Thymus (tissue), 11 donors: ENCODE measurements at regions not wholly inside any gene's neighbourhood (a gene's known extent, or its start where the extent isn't known, plus 50 kb on each side); places are given as distances from the start of the nearest gene placed in this dataset.

Source experiments
- DNase-seq, 9 donors: peaks; one replicate each; pipeline ENCODE4 v3.0.0-alpha.2; 2013; ENCODE audit warnings: low spot score in 9 of 9, low read depth in 6 of 9, missing footprints in 1 of 9
- H3K27ac ChIP-seq, 2 donors: one replicate each; pipeline ENCODE4 v1.5.1; 2013; ENCODE audit warnings: control low read depth in 1 of 2, low read depth in 1 of 2, low read length in 1 of 2, mild to moderate bottlenecking in 1 of 2, moderate library complexity in 1 of 2
- H3K27me3 ChIP-seq, 2 donors: one replicate each; pipeline ENCODE4 v1.5.1; 2013; ENCODE audit warnings: low read length in 1 of 2; ENCODE audit not compliant: control insufficient read depth in 2 of 2, insufficient read depth in 1 of 2
- H3K36me3 ChIP-seq, 2 donors: one replicate each; pipeline ENCODE4 v1.5.1; 2013; ENCODE audit warnings: low read length in 1 of 2, mild to moderate bottlenecking in 1 of 2, moderate library complexity in 1 of 2; ENCODE audit not compliant: control insufficient read depth in 2 of 2, insufficient read depth in 2 of 2
- H3K4me1 ChIP-seq, 2 donors: one replicate each; pipeline ENCODE4 v1.5.1; 2013; ENCODE audit warnings: low read length in 2 of 2; ENCODE audit not compliant: control insufficient read depth in 2 of 2, insufficient read depth in 2 of 2
- H3K4me3 ChIP-seq, 2 donors: one replicate each; pipeline ENCODE4 v1.5.1; 2013; ENCODE audit warnings: low read length in 2 of 2, control low read depth in 1 of 2, mild to moderate bottlenecking in 1 of 2
- H3K9me3 ChIP-seq, 2 donors: one replicate each; pipeline ENCODE4 v1.5.1; 2013; ENCODE audit warnings: low read length in 1 of 2, mild to moderate bottlenecking in 1 of 2; ENCODE audit not compliant: control insufficient read depth in 2 of 2, insufficient read depth in 1 of 2
- WGBS: extraction: QIAGEN DNeasy Blood & Tissue Kit; methylation state at CpG from one replicate; pipeline ENCODE4 v1.1.7; 2013; 5-methylcytosine and 5-hydroxymethylcytosine counted together
- donor health status: healthy.

DNA sequence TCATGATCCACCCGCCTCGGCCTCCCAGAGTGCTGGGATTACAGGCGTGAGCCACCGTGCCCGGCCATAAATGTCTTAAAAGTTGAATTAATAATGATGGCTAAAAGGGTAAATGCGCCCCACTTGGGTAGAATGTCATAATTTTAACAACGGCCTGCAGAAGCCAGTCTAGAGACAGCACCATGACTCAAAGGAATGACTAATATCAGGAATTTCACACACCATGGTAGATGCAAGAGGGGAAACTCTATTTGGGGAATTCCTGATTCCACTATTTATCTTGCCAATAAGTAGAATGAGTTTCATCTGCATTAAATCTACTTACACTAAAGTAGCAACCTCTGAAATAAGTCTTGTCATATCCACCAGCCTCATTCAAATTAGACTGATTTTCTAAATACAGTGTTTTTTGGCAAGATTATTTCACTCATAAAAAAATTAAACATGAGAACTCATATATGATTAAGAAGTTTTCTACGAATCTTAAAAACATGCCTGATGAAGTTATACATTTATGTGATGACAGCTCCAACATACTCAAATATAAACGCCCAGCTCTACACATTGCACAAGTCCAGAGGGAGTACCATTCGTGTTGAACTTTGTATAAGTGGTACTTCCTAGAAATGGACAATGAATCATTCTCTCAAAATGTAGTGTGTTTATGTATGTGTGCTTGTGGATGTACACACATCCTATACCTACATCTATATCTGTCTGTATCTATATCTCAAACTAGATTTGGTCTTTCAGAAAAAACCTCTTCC is 309.7 kb downstream of the IRS1 start:
- Histone ChIP-seq H3K27ac (no peak overlapping the region), H3K4me3 (no peak overlapping the region), H3K27me3 (no peaks in the 10 kb centered on the region), H3K4me1 (no peaks in the 10 kb centered on the region), H3K36me3 (no peaks in the 10 kb centered on the region), H3K9me3 (no peaks in the 10 kb centered on the region)
- WGBS = 95% methylated on average over 10 of the region's 10 CpGs
- DNase-seq = no peak

DNA sequence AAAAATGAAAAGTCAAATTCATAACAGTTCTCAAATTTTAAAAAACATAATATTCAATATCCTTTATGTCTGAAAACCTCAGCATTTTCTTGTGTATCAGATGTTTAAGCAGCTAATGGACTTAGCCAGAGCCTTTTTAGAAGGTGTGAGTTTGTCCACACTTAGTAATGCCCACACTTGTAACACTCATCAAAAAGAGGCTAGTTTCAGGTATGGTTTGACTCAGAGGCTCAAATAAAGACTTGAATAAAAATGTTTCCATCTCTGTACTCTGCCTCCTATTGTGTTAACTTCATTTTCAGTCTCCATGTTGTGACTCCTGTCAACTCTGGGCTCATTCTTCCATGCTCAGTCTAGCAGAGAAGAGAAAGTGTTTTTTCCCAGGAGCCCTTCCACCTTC is 311.6 kb downstream of the IRS1 start:
- H3K4me1 ChIP-seq = no peaks in the 10 kb centered on the region
- DNase-seq = no peak
- H3K27ac ChIP-seq = no peak overlapping the region
- H3K9me3 ChIP-seq = no peaks in the 10 kb centered on the region
- no peak overlapping the region for H3K4me3 ChIP-seq
- H3K36me3 ChIP-seq = no peaks in the 10 kb centered on the region
- H3K27me3 ChIP-seq = no peaks in the 10 kb centered on the region

DNA sequence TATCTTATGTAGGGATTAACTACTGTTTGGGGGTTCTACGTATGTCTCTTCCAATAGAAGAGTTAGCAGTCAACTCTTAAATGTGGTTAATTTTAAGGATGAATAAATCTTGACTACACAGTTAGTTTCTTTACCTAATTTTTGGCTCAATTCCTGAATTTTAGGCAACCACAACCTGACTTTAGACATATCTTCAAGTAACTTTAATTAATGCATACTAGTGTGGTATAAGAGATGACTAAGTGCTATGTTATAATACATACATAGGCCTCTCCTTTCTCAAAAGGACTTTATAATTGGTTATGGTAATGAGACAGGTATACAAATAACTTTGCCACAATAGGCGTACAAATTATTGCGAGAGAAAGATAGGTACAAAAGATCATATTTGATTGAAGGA is 312.0 kb downstream of the IRS1 start:
- H3K4me1 ChIP-seq = no peaks in the 10 kb centered on the region
- DNase-seq = no peak
- 96% methylated on average over 3 of the region's 3 CpGs for WGBS
- no peaks in the 10 kb centered on the region for H3K9me3 ChIP-seq
- no peaks in the 10 kb centered on the region for H3K27me3 ChIP-seq
- H3K27ac ChIP-seq = no peak overlapping the region
- H3K4me3 ChIP-seq = no peak overlapping the region
- H3K36me3 ChIP-seq = no peaks in the 10 kb centered on the region

DNA sequence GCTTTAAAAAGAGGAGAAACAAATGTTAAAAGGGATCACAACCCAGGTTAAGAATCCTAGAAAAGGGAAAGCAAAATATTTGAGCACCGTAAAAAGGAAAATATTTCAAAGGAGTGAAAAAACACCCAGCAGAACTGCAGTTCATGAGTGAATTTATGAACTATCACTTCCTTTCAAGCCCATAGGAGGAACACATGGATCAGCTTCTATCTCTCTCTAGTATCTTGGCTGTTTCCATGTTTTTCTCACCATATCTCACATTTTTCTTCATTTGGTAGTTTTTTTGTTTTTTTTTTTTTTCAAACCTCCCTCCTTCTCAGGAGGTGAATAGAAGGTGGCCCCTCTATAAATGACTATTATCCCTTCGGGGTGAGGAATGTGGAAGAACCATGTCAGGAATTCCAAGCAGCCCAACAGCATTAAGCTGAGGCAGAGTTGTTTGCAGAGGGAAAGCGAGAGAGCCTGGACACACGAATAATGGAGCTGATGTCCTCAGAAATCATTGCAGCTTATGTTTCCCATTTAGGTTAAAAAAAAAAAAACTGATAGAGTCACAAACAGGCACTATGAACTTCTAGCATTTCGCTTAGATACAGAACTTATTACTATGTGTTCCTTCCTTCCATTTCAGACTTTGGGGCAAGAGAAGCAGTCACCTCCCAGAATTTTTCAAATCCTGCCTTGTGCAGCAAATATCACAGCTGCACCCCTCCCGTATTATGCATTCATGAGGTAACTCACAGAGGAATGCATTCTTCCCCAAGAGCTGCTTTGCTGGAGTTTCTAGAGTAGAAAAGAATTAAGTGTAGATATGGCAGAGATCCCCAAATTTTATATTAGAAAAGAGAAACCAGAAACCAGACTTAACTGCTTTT is 315.6 kb downstream of the IRS1 start:
- no peak for DNase-seq
- WGBS = 54% methylated on average over 6 of the region's 6 CpGs

DNA sequence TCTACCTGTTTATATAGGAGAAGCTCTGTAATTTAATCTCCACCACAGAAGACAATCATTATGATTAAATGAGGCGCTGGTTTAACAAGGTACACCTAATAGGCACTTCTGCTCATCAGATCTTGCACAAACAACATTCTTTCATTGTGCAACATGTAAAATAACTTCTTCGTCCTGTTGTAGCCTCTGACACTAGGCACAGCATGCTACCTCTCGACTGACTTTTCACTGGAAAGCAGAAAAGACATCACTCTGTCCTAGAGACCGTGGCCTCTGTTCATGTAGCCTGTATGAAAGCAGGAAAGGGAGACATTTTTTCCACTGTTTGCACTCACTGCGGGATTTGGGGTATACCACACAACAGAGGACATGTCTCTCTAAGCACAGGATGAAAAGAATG is 316.5 kb downstream of the IRS1 start:
- Histone ChIP-seq H3K4me3 (no peak overlapping the region), H3K4me1 (no peaks in the 10 kb centered on the region), H3K36me3 (no peaks in the 10 kb centered on the region), H3K9me3 (no peaks in the 10 kb centered on the region), H3K27ac (no peak overlapping the region), H3K27me3 (no peaks in the 10 kb centered on the region)
- WGBS = 73% methylated on average over 5 of the region's 5 CpGs
- DNase-seq = no peak

More for the DNA sequence above, 315.6 kb downstream of the IRS1 start:
- H3K27me3 ChIP-seq = no peaks in the 10 kb centered on the region
- no peak overlapping the region for H3K4me3 ChIP-seq
- H3K4me1 ChIP-seq = no peaks in the 10 kb centered on the region
- H3K36me3 ChIP-seq = no peaks in the 10 kb centered on the region
- no peaks in the 10 kb centered on the region for H3K9me3 ChIP-seq
- no peak overlapping the region for H3K27ac ChIP-seq

DNA sequence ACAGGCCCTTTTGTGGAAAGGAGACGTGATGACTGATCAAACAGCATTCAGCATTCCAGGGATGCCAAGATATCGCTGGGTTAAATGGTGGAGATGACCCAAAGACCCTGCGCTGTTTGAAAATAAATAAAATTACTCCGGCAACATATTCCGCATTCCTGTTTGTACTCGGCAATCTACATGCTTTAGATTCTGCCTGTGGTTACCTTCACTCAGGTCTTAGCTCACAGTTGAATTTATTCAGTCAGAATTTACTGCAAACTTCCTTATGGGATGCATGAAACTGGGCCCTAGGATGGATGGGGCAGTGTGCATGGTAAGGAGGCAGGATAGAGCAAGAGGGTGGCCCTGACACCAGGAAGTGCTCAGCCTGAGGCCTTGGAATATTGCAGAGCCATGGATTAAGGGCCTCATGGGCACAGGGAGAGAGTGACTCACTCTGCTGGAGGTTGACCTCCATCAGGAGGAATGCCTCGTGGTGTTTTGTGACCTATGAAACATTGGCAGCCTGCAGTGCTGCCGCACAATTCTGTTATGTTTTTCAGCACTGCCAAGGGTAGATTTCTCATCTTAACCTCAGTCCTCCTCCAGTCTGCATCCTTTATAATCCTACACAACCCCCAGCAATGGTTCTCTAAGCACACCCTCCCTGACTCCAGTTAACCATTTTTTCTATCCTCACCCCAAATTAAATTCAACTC is 321.4 kb downstream of the IRS1 start:
- Histone ChIP-seq H3K9me3 (no peaks in the 10 kb centered on the region), H3K27ac (no peak overlapping the region), H3K4me1 (no peaks in the 10 kb centered on the region), H3K27me3 (no peaks in the 10 kb centered on the region), H3K4me3 (no peak overlapping the region), H3K36me3 (no peaks in the 10 kb centered on the region)
- no peak for DNase-seq
- WGBS = 84% methylated on average over 8 of the region's 8 CpGs

DNA sequence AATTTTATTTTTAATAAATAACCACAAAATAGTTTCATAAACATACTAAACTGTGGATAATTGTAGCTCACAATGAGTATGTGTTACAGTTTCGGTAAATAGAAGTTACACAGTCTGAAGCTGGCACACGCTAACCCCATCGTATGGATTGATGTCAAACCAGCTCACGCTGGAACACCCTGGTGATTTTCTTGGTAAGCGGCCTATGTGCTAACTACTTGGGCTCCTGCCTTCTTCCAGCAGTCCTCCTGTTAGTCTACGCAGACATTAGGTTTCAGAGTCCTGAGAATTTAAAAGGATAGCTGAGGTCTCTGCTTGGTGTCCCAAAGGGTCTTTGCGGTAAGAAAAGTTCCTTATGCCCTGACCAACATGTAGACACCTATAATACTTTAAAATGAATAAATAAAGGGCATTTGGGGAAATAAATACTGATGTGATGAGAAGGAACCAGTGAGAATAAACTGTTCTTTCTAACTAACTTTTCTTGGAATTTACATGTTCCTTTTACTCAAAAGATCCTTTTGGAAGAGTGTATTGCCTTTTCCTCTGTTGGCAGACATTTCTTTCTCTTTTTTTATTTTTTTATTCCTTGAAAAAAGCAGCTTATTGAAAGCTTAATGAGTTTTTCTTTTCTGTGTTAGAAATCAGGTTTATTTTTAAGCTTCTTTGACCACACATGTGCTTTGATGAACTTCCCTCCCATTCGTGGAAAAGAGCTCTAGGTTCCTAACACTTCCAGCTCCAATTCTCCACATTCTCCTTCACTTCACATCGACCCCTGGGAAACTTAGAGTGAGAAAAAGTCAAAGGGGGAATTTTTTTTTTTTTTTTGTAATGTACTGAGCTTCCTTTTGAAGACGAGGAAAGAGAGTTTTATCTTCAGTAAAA is 322.2 kb downstream of the IRS1 start:
- H3K9me3 ChIP-seq = no peaks in the 10 kb centered on the region
- no peak overlapping the region for H3K4me3 ChIP-seq
- DNase-seq = no peak
- no peak overlapping the region for H3K27ac ChIP-seq
- no peaks in the 10 kb centered on the region for H3K27me3 ChIP-seq
- WGBS = 84% methylated on average over 10 of the region's 10 CpGs
- H3K36me3 ChIP-seq = no peaks in the 10 kb centered on the region
- no peaks in the 10 kb centered on the region for H3K4me1 ChIP-seq

DNA sequence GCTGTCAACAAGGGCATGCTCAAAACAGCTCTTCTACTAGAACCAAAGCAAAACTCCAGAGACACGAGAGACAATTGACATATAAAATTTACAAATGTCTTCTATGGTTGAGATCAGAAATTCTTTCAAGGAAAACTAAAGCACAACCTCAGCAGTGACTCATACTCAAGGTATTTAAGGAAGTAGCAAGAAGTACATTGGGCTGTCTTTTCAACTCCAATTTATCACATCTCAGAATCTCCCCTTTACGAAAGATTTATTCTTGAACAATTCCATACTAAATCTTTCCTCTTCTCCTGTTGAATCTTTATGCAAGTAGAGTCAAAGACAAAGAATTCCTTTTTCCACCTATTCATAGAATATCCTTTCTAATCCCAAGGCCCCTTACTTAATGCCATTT is 324.0 kb downstream of the IRS1 start:
- Histone ChIP-seq H3K36me3 (no peaks in the 10 kb centered on the region), H3K4me1 (no peaks in the 10 kb centered on the region), H3K27ac (no peak overlapping the region), H3K9me3 (no peaks in the 10 kb centered on the region), H3K27me3 (no peaks in the 10 kb centered on the region), H3K4me3 (no peak overlapping the region)
- 83% methylated on average over 2 of the region's 2 CpGs for WGBS
- no peak for DNase-seq
